ENCODE measurements at regions not wholly inside any gene's neighbourhood (a gene's known extent, or its start where the extent isn't known, plus 50 kb on each side); places are given as distances from the start of the nearest gene placed in this dataset.

DNA sequence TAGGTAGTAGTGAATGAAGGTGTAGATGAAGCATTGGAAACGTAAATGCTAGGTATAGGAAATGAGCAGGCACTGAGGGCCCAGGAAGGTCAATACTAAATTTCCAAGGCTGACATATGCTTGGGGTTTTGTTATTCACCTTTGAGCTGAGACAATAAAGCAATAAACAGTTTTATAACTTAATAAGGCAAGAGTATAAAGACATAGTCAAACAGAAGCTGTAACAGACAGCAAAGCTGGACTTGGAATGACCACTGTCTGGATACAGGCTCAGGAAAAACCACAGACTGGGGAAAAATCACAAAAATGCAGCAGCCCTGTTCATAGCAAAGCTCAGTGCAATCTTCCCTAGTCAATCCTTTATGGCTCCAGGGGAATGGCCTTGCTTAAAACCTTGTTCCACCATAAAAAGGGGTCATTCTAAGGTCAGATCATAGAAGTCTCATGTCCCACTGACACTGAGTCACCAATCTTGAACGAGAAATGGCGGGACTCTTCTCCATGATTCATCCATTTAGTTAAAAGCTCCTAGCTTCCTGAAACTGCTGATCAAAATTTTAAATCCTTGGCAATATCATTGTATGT is 493.3 kb downstream of the CMPK2 start:
- TF ChIP-seq, protein P1, sequence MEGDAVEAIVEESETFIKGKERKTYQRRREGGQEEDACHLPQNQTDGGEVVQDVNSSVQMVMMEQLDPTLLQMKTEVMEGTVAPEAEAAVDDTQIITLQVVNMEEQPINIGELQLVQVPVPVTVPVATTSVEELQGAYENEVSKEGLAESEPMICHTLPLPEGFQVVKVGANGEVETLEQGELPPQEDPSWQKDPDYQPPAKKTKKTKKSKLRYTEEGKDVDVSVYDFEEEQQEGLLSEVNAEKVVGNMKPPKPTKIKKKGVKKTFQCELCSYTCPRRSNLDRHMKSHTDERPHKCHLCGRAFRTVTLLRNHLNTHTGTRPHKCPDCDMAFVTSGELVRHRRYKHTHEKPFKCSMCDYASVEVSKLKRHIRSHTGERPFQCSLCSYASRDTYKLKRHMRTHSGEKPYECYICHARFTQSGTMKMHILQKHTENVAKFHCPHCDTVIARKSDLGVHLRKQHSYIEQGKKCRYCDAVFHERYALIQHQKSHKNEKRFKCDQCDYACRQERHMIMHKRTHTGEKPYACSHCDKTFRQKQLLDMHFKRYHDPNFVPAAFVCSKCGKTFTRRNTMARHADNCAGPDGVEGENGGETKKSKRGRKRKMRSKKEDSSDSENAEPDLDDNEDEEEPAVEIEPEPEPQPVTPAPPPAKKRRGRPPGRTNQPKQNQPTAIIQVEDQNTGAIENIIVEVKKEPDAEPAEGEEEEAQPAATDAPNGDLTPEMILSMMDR (IDR thresholded peaks at IDR 0.05), result no peak
- TF ChIP-seq EZH2phosphoT487 (IDR thresholded peaks at IDR 0.05), result no peak

All from neural progenitor cell (in vitro differentiated cells).